ENCODE measurements at regions not wholly inside any gene's neighbourhood (a gene's known extent, or its start where the extent isn't known, plus 50 kb on each side); places are given as distances from the start of the nearest gene placed in this dataset.

DNA sequence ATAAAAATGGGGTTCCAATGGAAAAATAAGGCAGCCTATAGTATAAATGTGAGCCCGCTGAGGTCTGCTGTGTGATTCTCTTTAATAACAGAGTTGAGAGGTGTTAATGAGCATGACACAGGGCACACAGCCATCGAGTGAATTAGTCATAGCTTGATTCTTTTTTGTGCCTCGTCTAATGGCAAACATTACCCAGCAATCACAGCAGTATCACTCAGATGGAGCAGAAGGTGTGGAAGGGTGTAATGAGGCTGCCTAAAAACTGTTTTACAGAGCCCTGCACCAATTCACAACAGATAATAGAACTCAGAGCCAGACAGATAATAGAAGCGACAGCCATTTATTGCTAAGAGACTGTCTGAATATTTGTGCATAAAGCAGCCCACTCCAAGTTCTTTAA lies 178.6 kb upstream of the TPRG1 start:
- TF ChIP-seq, protein P1, sequence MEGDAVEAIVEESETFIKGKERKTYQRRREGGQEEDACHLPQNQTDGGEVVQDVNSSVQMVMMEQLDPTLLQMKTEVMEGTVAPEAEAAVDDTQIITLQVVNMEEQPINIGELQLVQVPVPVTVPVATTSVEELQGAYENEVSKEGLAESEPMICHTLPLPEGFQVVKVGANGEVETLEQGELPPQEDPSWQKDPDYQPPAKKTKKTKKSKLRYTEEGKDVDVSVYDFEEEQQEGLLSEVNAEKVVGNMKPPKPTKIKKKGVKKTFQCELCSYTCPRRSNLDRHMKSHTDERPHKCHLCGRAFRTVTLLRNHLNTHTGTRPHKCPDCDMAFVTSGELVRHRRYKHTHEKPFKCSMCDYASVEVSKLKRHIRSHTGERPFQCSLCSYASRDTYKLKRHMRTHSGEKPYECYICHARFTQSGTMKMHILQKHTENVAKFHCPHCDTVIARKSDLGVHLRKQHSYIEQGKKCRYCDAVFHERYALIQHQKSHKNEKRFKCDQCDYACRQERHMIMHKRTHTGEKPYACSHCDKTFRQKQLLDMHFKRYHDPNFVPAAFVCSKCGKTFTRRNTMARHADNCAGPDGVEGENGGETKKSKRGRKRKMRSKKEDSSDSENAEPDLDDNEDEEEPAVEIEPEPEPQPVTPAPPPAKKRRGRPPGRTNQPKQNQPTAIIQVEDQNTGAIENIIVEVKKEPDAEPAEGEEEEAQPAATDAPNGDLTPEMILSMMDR (IDR thresholded peaks at IDR 0.05), result no peak
- TF ChIP-seq POLR2AphosphoS5 (IDR thresholded peaks at IDR 0.05), result no peak
- no peak for TF ChIP-seq POLR2A (IDR thresholded peaks at IDR 0.05; ENCODE audit: low read depth)
- TF ChIP-seq EP300 (IDR thresholded peaks at IDR 0.05), result no peak

Measured in esophagus muscularis mucosa (tissue), 4 donors.